NCI-H526 (cell line): ENCODE measurements at regions not wholly inside any gene's neighbourhood (a gene's known extent, or its start where the extent isn't known, plus 50 kb on each side); places are given as distances from the start of the nearest gene placed in this dataset.
"Not testable (repeated sequence)": the region's sequence is repeated elsewhere in the genome, so short reads cannot be mapped to it uniquely, and the experiment has no call there.

Source experiments
- DNase-seq, 2 experiments: peaks; one replicate each; lab custom pipeline; 2025; lab: John Stamatoyannopoulos, UW

DNA sequence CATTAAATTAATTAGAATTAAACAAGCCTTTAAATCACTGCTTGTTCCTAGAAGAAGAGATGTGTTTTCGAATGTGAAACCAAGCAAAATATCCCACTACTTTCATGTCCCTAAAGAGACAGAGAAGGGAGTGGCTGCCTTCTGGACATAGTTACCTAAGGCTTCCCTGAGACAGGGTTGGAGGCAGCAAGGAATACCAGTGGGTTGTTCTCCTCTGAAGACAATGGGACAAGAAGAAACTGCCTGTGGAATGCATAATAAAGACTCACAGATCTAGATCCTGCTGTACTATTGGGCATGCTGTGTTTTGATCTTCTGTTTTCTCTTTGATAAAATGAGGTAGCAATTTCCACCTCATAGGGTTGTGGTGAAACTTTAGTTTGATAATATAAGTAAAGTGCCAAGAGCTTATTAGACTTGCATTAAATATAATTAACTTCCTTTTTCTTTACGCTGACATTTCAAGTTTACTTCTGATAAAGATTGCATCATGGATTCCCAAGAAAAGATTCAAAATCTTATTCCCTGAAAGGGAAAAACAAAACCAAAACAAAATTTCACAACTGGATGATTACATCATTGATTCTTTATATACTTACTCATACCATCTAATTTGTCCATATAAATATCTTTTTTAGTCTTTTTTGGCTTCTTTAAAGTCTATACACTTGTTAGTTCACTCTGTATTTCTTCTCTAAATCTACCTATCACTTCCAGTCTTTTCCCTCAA lies 621.3 kb downstream of the ETS1 start:
- DNase-seq = no peak

DNA sequence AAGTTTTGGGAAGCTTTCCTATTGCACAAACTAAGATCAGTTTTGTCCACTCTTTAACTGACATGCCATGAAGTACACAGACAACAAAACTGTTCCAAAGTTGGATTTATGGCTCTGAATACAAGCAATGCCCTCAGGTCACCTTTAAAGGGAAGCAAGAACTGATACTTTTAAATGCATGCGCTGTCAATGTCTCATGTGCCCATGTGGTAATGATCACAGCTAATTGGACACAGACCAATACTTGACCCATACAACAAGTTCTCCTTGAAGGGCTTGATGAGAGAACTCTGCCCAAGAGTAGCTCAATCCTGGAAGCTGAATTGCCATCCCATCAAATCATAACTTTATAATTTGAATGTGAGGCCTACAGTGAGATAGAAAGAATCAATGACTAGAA lies 624.9 kb downstream of the ETS1 start:
- no peak for DNase-seq

- DNase-seq = no peak
Measured at GRCh38 chr11:127950162-127950561, 637.2 kb downstream of the ETS1 start.

DNA sequence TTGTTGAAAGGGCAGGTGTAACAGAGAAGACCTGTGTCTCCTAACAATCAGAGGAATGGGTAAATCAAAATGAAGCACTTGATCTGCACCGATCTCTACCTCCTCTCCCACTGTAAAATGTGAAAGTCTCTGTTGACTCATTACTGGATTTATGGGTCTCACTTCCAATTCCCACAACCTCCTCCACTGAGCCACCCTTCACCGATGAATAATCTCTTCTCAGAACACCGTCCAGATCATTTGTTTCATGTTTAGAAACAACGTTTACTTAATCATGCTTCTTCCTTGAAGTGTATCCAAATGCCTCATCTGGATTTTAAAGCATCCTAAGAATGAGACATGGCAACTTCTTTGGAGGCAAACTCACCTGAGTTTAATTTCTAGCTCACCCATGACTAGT lies 643.6 kb downstream of the ETS1 start:
- no peak for DNase-seq

DNA sequence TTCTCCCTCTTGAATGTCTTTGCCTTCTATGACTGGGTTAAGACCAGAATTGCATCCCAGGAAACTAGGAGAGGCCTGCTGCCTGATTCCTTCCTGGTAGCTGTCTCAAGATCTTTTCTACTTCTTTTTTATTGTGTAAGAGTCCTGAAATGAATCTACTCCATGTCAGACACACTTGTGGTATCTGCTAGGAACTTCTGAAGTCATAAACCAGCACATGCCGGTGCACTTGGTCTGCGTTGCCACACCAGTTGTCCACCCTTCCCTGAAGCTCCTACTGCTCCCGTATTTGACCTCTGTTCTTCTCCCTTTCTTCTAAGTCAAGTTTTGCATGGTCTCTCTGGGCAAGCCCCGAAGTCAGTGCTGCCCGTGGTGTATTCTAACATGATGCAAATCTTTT lies 644.2 kb downstream of the ETS1 start:
- DNase-seq = no peak

DNA sequence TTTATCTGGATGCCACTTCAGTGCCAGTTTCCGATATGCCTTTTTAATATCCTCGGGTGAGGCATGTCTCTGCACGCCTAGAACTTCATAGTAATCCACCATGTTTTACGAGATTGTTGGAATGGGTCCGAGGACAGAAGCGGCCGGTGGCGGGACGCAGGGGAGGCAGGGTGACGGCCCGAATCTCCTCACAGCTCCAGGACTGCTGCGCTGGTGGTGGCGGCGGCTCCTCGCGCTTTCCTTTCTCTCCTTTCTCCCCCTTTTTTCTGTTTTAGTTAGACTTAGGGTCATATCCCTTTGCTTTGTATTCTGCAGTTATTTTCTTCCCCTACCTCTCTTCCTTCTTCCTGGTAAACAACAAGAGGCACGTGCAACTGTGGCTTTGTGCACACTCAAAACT lies 645.8 kb downstream of the ETS1 start:
- DNase-seq = not testable (repeated sequence)

DNA sequence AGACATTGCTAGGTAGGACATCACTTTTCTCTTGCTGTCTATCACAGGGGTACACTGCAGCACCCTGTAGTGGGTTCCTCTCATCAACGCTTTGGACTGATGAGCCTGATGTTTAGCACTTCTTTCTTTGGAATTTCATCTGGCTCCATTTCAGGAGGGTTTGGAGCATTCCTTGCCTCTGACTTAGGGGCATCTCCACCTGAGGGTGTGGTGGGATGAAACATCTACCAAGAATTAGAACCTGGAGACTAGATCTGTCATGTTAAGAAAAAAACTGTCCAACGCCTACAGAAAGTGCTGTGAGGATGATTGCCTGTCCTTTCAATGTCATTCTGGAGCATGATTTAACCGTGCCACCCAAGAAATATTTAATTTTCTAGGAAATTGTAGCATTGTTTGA lies 648.4 kb downstream of the ETS1 start:
- DNase-seq = no peak

GRCh38 chr11:127935081-127935480 lies 652.3 kb downstream of the ETS1 start:
- no peak for DNase-seq

GRCh38 chr11:127933961-127934360 lies 653.4 kb downstream of the ETS1 start:
- DNase-seq = not testable (repeated sequence)

- DNase-seq = no peak
Measured at GRCh38 chr11:127931803-127932202, 655.6 kb downstream of the ETS1 start.

GRCh38 chr11:127926721-127927120 lies 660.6 kb downstream of the ETS1 start:
- no peak for DNase-seq

DNA sequence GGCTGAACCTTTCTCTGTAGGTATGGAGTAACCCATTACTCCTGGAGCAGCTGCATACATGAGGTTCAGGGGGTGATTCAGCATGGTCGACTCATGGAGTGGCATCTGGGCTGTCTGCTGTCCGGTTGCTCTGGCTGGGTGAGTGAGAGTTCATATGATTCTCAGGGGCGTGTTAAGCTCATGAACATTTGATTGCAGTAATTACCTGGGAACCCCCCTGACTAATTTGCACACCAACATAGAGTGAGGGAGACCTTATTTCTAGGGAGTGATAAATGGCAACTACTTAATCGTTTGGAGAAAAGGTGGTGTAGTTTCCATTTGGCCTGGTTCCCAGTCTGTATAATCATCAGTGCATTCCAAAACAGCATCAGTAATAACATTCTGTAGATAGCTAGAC lies 661.9 kb downstream of the ETS1 start:
- no peak for DNase-seq

DNA sequence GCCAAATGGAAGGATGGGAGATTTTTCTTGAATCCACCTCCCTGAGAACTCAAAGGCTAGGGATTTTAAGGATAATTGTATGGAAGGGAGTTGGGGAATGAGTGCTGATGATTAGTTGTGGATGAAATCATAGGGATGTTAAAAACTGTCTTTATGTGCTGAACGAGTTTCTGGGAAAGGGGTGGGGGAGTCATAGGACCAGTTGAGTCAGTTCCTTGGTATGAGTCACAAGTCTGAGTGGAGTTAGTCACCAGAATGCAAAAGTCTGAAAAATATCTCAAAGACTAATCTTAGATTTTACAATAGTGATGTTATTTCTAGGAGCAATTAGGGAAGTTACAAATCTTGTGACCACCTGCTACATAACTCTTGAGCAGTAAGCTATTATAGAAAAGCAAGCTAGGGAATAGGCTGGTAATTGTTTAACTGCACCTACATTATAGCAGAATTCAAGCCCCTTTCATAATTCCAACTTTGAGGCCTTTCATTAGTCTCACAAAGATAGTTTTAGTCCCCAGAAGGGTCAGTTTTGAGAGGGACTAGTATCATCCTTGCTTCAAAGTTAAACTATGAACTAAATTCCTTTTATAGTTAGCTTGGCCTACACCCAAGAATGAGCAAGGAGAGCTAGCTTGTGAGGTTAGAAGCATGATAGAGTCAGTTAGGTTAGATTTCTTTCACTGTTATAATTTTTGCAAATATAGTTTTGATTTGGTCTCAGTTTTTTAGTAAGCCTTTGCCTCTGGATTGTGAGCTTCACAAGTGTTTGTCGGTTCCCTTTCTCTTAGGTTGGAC lies 668.0 kb downstream of the ETS1 start:
- no peak for DNase-seq

- DNase-seq = no peak
Measured at GRCh38 chr11:127902382-127902781, 685.0 kb downstream of the ETS1 start.

GRCh38 chr11:127898422-127899365 lies 688.7 kb downstream of the ETS1 start:
- no peak for DNase-seq

- DNase-seq = no peak
Measured at GRCh38 chr11:127895776-127896175, 691.6 kb downstream of the ETS1 start.

GRCh38 chr11:127894316-127894715 lies 693.0 kb downstream of the ETS1 start:
- no peak for DNase-seq

GRCh38 chr11:127890030-127890615 lies 697.2 kb downstream of the ETS1 start:
- DNase-seq = no peak

GRCh38 chr11:127888386-127888785 lies 699.0 kb downstream of the ETS1 start:
- no peak for DNase-seq

DNA sequence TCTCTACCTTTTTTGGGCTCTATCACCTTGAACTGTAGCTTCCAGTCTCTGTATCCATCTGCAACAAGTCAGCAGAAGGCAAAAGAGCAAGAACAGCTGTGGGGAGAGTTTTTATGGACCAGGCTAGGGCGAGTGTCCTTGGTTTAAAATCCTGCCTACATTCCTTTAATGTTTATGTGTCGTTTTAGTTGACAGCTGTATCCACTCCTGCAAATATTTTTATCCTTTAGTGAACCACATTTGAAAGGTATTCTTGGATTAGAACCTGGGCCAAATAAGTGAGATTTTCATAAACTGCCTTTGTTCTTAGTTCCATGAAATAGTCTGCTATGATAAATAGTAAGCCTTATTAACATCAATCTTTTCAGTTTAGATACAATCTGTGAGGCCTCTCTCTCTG lies 712.2 kb downstream of the ETS1 start:
- DNase-seq = no peak

DNA sequence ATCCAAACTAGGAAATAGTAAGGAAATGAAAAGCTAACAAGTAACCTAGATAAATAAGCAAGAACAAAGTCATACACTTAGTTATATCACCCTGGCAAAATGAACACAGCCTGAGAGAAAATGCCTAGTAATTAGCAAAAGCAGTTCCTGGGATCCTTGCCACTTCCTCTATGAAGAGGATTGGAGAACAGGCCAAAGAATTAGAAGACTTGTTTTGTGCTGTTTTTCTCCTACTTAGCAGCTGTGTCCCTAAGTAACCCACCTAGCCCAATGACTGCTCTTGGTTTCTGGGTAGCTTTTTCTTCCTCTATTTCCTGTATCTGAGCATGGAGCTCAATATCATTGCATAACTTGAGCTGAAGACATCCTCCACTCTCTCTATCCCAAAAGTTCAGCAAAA lies 713.9 kb downstream of the ETS1 start:
- DNase-seq = no peak

DNA sequence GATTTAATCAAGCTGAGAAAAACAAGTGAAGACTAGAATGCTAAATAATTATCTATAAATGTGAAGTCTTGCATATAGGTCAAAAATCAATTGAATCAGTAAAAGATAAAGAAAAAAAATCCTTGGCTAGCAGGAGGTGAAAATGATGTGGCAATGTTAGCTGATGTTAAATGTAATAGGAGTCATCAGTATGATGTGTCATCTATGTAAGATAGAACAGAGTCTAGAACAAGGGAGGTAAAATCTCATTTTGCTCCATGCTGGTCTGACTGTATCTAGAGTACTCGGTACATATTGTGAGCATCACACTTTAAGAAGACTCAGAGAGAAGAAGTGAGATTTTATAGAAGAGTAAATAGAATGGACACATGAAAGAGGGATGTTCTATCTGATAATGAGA lies 721.2 kb downstream of the ETS1 start:
- DNase-seq = no peak
